IMR-90 (cell line): ENCODE measurements at regions not wholly inside any gene's neighbourhood (a gene's known extent, or its start where the extent isn't known, plus 50 kb on each side); places are given as distances from the start of the nearest gene placed in this dataset.

Experiments used
- ATAC-seq: fragments of 200-7000 bp; cut with Tn5 transposase; 2 replicates; pipeline ENCODE4 v1.9.1; 2020; ENCODE audit warnings: low read depth, mild to moderate bottlenecking, moderate library complexity
- BruUV-seq: library from RNA; stranded (reverse); fragments of 400-500 nt; replicated peaks from 2 replicates; lab custom pipeline; 2021; lab: Mats Ljungman, UMichigan
- CTCF ChIA-PET: fragments of 300-600 bp; formaldehyde crosslinking; extraction: SDS; loops from one replicate; lab custom pipeline; 2021; ENCODE audit warnings: antibody characterized with exemption; lab: Yijun Ruan, JAX
- POLR2A ChIA-PET: fragments of 300-600 bp; sonication (Branson Sonifier 250); formaldehyde crosslinking; loops from one replicate; lab custom pipeline; 2022; ENCODE audit warnings: antibody characterized with exemption; ENCODE audit not compliant: unreplicated experiment; lab: Charles Lee
- DNase-seq: peaks from one replicate; pipeline ENCODE4 v3.0.0; 2013
- H2AFZ ChIP-seq: replicated peaks from 2 replicates; pipeline ENCODE3; 2013; ENCODE audit warnings: low read length, mild to moderate bottlenecking; ENCODE audit not compliant: poor library complexity
- H2AK5ac ChIP-seq: 2 replicates; pipeline ENCODE4 v1.6.1; 2013; ENCODE audit warnings: low read depth, low read length, inconsistent platforms
- H2AK9ac ChIP-seq: replicated peaks from 2 replicates; pipeline ENCODE3; 2013; ENCODE audit warnings: mild to moderate bottlenecking, low read depth, low read length, moderate library complexity; ENCODE audit not compliant: poor library complexity
- H2BK120ac ChIP-seq: 2 replicates; pipeline ENCODE4 v1.6.1; 2013; ENCODE audit warnings: low read depth, low read length, inconsistent platforms
- H2BK15ac ChIP-seq: 3 replicates; pipeline ENCODE4 v1.6.1; 2013; ENCODE audit warnings: low read depth, low read length, inconsistent platforms
- H2BK20ac ChIP-seq: 2 replicates; pipeline ENCODE4 v1.6.1; 2013; ENCODE audit warnings: low read depth, mild to moderate bottlenecking, inconsistent platforms, low read length, moderate library complexity
- H2BK5ac ChIP-seq: 2 replicates; pipeline ENCODE4 v1.6.1; 2013; ENCODE audit warnings: mild to moderate bottlenecking, low read depth, low read length, inconsistent platforms; ENCODE audit not compliant: poor library complexity, severe bottlenecking
- H3K14ac ChIP-seq: replicated peaks from 2 replicates; pipeline ENCODE4 v1.6.1; 2013; ENCODE audit warnings: low read depth, low read length, inconsistent platforms
- H3K18ac ChIP-seq: 2 replicates; pipeline ENCODE4 v1.6.1; 2013; ENCODE audit warnings: low read depth, low read length, control low read depth
- H3K23ac ChIP-seq: 2 replicates; pipeline ENCODE4 v1.6.1; 2013; ENCODE audit warnings: low read depth, low read length, inconsistent platforms
- H3K27ac ChIP-seq: 2 replicates; pipeline ENCODE4 v1.5.1; 2013; ENCODE audit warnings: mild to moderate bottlenecking, control low read depth, low read length; ENCODE audit not compliant: insufficient read depth
- H3K27me3 ChIP-seq: 2 replicates; pipeline ENCODE4 v1.6.1; 2013; ENCODE audit warnings: low read length; ENCODE audit not compliant: control insufficient read depth, insufficient read depth
- H3K36me3 ChIP-seq: 2 replicates; pipeline ENCODE4 v1.6.1; 2013; ENCODE audit warnings: low read length, mixed read lengths; ENCODE audit not compliant: control insufficient read depth, insufficient read depth
- H3K4ac ChIP-seq: 2 replicates; pipeline ENCODE4 v1.6.1; 2013; ENCODE audit warnings: low read depth, low read length, inconsistent platforms
- H3K4me1 ChIP-seq: 2 replicates; pipeline ENCODE4 v1.6.1; 2013; ENCODE audit warnings: low read length, mixed read lengths; ENCODE audit not compliant: control insufficient read depth, insufficient read depth
- H3K4me2 ChIP-seq: 2 replicates; pipeline ENCODE4 v1.6.1; 2013; ENCODE audit warnings: low read depth, mild to moderate bottlenecking, control low read depth, low read length, moderate library complexity
- H3K4me3 ChIP-seq: 2 replicates; pipeline ENCODE4 v1.5.1; 2013; ENCODE audit warnings: low read depth, mild to moderate bottlenecking, control low read depth, low read length, moderate library complexity; ENCODE audit not compliant: insufficient read depth
- H3K56ac ChIP-seq: 2 replicates; pipeline ENCODE4 v1.6.1; 2013; ENCODE audit warnings: low read length, inconsistent platforms; ENCODE audit not compliant: insufficient read depth; ENCODE audit errors: extremely low read depth
- H3K79me1 ChIP-seq, 2 experiments: 2 replicates each; pipeline ENCODE4 v1.6.1; 2013; ENCODE audit warnings: low read length in 2 of 2, inconsistent platforms in 1 of 2, low read depth in 1 of 2
- H3K9ac ChIP-seq: 2 replicates; pipeline ENCODE4 v1.6.1; 2013; ENCODE audit warnings: low read depth, low read length, control low read depth
- H3K9me1 ChIP-seq: 2 replicates; pipeline ENCODE4 v1.6.1; 2013; ENCODE audit warnings: low read length, inconsistent platforms; ENCODE audit not compliant: insufficient read depth
- H3K9me3 ChIP-seq: 2 replicates; pipeline ENCODE4 v1.6.1; 2013; ENCODE audit warnings: low read length; ENCODE audit not compliant: control insufficient read depth, insufficient read depth
- H4K20me1 ChIP-seq: 2 replicates; pipeline ENCODE4 v1.6.1; 2013; ENCODE audit warnings: low read length, inconsistent platforms; ENCODE audit not compliant: insufficient read depth
- H4K5ac ChIP-seq: 2 replicates; pipeline ENCODE4 v1.6.1; 2013; ENCODE audit warnings: mild to moderate bottlenecking, low read depth, low read length, control low read depth
- H4K8ac ChIP-seq, 2 experiments: 2 replicates each; pipeline ENCODE4 v1.6.1; 2013; ENCODE audit warnings: low read depth in 2 of 2, low read length in 2 of 2, control low read depth in 1 of 2, inconsistent platforms in 1 of 2
- H4K91ac ChIP-seq: 2 replicates; pipeline ENCODE4 v1.6.1; 2013; ENCODE audit warnings: low read depth, low read length, inconsistent platforms; ENCODE audit not compliant: insufficient read depth
- MAFK ChIP-seq: IDR thresholded peaks from 2 replicates; pipeline ENCODE4 v1.6.1; 2012; ENCODE audit warnings: low read depth, low read length, improper control_type of control experiment
- MAZ ChIP-seq: IDR thresholded peaks from 2 replicates; pipeline ENCODE4 v1.6.1; 2012; ENCODE audit warnings: low read depth, mild to moderate bottlenecking, low read length, improper control_type of control experiment, moderate library complexity, borderline replicate concordance
- MXI1 ChIP-seq: IDR thresholded peaks from 2 replicates; pipeline ENCODE4 v1.6.1; 2012; ENCODE audit warnings: low read depth, mild to moderate bottlenecking, low read length, moderate library complexity, borderline replicate concordance
- NFE2L2 ChIP-seq: fragments of 150-350 bp; IDR thresholded peaks from 2 replicates; pipeline ENCODE4 v1.6.1; 2016; ENCODE audit warnings: low read depth, mild to moderate bottlenecking, low read length
- POLR2A ChIP-seq: IDR thresholded peaks from 2 replicates; pipeline ENCODE4 v1.6.1; 2012; ENCODE audit warnings: mild to moderate bottlenecking, low read depth, low read length
- RFX5 ChIP-seq: IDR thresholded peaks from 2 replicates; pipeline ENCODE4 v1.8.0; 2012; ENCODE audit warnings: low read depth, mild to moderate bottlenecking, low read length, moderate library complexity
- USF2 ChIP-seq: fragments of 150-350 bp; IDR thresholded peaks from 2 replicates; pipeline ENCODE4 v1.6.1; 2017; ENCODE audit warnings: mild to moderate bottlenecking, antibody characterized with exemption, low read length, low read depth
- WGBS, 2 experiments: methylation state at CpG; one replicate each; pipeline versions ENCODE4 v1.1.5 to v1.1.7; 2013; ENCODE audit warnings: missing lambda C conversion rate in 2 of 2; ENCODE audit not compliant: insufficient read length in 1 of 2; ENCODE audit errors: extremely low coverage in 2 of 2; 5-methylcytosine and 5-hydroxymethylcytosine counted together
- dilution Hi-C: fragments of 300-500 bp; cut with HindIII; formaldehyde crosslinking; loops from one replicate; pipeline ENCODE4 v1.14.3; 2018; ENCODE audit warnings: low sequenced_read_pairs; ENCODE audit not compliant: unreplicated experiment
- in situ Hi-C: fragments of 300-500 bp; cut with MboI; formaldehyde crosslinking; loops from 3 replicates; pipeline ENCODE4 v1.14.3; 2019; ENCODE audit warnings: low sequenced_read_pairs, inconsistent platforms, mixed read lengths
- intact Hi-C: fragments of 100-400 bp; cut with micrococcal nuclease; formaldehyde crosslinking; loops from 2 replicates; pipeline ENCODE4 v1.10.0; 2022

GRCh38 chr17:74126959-74127358 lies 76.5 kb upstream of the RPL38 start:
- H3K14ac ChIP-seq: no peak overlapping the region
- H4K8ac ChIP-seq: no peak overlapping the region
- no peak overlapping the region for H4K91ac ChIP-seq
- H3K4me2 ChIP-seq: no peak overlapping the region
- ChIA-PET CTCF (interaction anchor here (0.6 kb wide), 1 partner anchor 8 kb away, joined by 6 read pairs; no protein-coding TSS in a partner anchor), POLR2A (no interaction called here)
- H2BK120ac ChIP-seq: no peak overlapping the region
- in situ Hi-C loops (no loop called here), dilution Hi-C loops (no loop called here), intact Hi-C loops (no loop called here)
- no peak overlapping the region for H3K23ac ChIP-seq
- H2AFZ ChIP-seq: no peak overlapping the region
- H4K5ac ChIP-seq: no peak overlapping the region
- H3K56ac ChIP-seq: no peak overlapping the region
- H3K18ac ChIP-seq: no peak overlapping the region
- H3K9me3 ChIP-seq: peaks cover 37% of the 10 kb centered on the region
- no peak overlapping the region for H2BK20ac ChIP-seq
- no peak overlapping the region for H3K9ac ChIP-seq
- no peaks in the 10 kb centered on the region for H3K79me1 ChIP-seq
- BruUV-seq: no TSS peak
- TF ChIP-seq RFX5: no peak
- TF ChIP-seq MAFK: no peak
- no peak for TF ChIP-seq MXI1
- TF ChIP-seq POLR2A: no peak
- no peak for TF ChIP-seq NFE2L2
- no peak for TF ChIP-seq MAZ
- no peak for TF ChIP-seq USF2
- no peak overlapping the region for H2BK5ac ChIP-seq
- H2AK5ac ChIP-seq: no peak overlapping the region
- H2BK15ac ChIP-seq: no peak overlapping the region
- H2AK9ac ChIP-seq: no peak overlapping the region
- H3K9me1 ChIP-seq: no peaks in the 10 kb centered on the region
- ATAC-seq (no peak), DNase-seq (no peak)
- no peak overlapping the region for H3K27ac ChIP-seq
- 47% methylated on average over 3 of the region's 5 CpGs; no CpG with 5 or more reads in 1 of the 2 experiments for WGBS, 2 experiments
- H3K4me1 ChIP-seq: no peaks in the 10 kb centered on the region
- no peaks in the 10 kb centered on the region for H4K20me1 ChIP-seq
- no peaks in the 10 kb centered on the region for H3K27me3 ChIP-seq
- H3K4me3 ChIP-seq: no peak overlapping the region
- H3K36me3 ChIP-seq: no peaks in the 10 kb centered on the region
- no peak overlapping the region for H3K4ac ChIP-seq
